WI38 (cell line): ENCODE measurements at regions not wholly inside any gene's neighbourhood (a gene's known extent, or its start where the extent isn't known, plus 50 kb on each side); places are given as distances from the start of the nearest gene placed in this dataset.

Source experiments
- H3K4me3 ChIP-seq: 2 replicates; pipeline ENCODE4 v1.5.1; 2011; ENCODE audit warnings: low read depth, mild to moderate bottlenecking, control low read depth, low read length
- TF ChIP-seq, protein P1 (sequence below): IDR thresholded peaks from 2 replicates; pipeline ENCODE4 v1.5.1; 2012; ENCODE audit warnings: low read depth, mild to moderate bottlenecking, control low read depth, low read length

DNA sequence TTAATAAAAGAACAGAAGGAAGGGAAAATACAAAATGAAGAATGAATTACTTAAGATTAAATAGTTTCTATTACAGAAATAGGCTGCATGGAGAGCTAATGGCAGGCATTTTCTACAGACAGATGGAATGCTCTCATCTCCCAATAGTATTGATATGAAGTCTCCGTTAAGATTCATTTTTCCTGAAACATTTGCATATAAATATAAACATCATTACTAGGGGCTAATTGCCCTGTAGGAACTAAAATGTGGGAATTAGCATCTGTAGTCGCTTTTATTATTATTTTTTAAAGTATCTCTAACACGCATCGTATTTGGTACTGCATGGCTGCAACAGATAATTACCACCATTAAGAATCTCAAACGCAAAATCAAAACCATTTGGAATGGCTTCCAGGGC, 2275.5 kb downstream of the MAT2B start:
- H3K4me3 ChIP-seq, result no peak overlapping the region
- TF ChIP-seq, protein P1, sequence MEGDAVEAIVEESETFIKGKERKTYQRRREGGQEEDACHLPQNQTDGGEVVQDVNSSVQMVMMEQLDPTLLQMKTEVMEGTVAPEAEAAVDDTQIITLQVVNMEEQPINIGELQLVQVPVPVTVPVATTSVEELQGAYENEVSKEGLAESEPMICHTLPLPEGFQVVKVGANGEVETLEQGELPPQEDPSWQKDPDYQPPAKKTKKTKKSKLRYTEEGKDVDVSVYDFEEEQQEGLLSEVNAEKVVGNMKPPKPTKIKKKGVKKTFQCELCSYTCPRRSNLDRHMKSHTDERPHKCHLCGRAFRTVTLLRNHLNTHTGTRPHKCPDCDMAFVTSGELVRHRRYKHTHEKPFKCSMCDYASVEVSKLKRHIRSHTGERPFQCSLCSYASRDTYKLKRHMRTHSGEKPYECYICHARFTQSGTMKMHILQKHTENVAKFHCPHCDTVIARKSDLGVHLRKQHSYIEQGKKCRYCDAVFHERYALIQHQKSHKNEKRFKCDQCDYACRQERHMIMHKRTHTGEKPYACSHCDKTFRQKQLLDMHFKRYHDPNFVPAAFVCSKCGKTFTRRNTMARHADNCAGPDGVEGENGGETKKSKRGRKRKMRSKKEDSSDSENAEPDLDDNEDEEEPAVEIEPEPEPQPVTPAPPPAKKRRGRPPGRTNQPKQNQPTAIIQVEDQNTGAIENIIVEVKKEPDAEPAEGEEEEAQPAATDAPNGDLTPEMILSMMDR, result no peak

DNA sequence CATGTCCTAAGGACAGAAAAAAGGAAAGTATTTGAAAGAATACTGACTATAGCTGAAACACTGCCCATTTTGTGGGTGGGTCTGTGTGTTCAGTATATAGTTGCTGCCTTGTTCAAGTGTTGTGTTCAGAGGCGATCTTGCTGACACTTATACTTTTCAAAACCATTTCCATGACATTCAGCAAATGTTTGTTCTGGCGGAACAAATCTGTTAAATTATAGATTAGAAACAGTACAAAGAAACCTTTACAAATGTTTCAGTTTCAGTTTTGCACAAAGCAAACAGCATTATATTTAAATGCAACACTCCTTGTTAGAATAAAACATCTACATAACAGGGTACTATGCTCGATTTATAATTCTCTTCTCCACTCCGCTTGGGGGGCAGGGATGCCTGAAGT, 2276.3 kb downstream of the MAT2B start:
- TF ChIP-seq, protein P1, result no peak
- H3K4me3 ChIP-seq, result no peak overlapping the region

DNA sequence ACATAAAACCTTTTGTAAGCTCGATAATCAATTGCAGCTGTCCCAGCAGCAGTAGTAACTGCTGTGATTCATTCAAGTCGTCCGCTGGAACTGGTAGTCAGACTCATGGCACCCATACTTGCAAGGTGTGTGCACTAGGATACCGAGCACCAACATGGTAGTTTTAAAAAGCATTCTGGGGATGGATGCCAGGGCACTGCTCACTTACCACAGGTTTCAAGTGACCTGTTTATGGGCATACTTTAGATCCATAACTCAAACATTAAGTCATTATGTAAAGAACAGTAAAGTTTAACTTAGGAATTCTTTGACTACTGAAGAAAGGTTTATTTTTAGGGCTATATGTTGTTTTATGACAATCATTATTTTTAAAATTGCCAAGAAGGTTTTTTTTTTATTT, 2277.6 kb downstream of the MAT2B start:
- TF ChIP-seq, protein P1, result no peak
- no peak overlapping the region for H3K4me3 ChIP-seq

DNA sequence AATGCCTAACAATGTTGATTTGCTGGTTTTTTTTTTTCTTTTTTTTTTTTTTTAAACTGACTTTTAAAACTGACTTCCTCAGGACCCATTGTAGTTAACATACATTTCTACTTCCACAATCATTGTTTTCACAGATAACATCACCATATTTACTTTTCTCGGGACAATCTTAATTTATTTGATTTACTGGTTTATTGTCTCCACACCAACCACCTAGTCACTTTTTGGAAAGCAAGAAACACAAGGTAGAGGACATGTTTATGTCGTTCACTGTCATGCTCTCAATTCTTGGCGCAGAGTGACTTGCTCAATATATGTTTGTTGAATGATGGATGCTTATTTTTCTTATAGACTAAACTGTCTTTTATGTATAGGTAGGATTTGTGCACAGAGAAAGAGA, 2280.7 kb downstream of the MAT2B start:
- TF ChIP-seq, protein P1, result no peak
- no peak overlapping the region for H3K4me3 ChIP-seq

DNA sequence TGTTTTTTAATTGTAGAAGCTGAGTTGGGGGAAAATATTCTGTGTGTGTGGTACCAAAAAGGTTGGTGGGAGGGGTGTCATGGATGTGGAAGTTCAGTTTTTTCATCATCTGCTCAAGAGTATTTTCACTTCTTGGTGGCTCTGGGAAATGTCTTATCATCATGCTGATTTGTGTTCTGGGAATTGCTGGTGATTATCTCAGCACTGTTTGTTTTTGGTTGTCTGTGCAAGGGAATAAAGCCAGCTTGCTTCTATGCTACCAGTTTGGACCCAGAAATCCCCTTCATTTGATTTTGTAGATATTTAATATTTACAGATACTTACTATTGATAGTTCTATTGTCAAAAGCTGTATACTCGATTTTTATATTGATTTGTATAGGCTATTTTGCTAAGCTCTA, 2289.7 kb downstream of the MAT2B start:
- no peak overlapping the region for H3K4me3 ChIP-seq
- TF ChIP-seq, protein P1, result no peak

DNA sequence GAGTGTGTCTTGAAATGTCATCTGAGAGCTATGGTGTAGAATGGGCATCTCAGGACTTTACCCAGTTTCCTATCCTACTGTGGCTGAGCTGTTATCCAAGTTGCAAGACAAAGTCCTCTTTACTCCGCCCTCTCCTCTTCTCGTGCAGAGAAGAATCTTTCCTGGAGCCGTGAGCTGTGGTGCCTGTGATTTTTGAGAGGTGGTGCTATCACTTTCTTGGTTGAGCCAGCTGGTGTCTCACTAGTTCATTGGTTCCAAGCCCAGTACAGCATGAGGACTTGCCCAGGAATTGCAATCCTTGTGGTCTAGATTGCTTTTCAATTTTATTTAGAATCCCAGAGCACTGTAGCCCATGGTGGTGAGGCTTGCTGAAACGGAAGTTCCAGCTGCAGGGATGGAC, 2300.3 kb downstream of the MAT2B start:
- H3K4me3 ChIP-seq, result no peak overlapping the region
- TF ChIP-seq, protein P1, result no peak

DNA sequence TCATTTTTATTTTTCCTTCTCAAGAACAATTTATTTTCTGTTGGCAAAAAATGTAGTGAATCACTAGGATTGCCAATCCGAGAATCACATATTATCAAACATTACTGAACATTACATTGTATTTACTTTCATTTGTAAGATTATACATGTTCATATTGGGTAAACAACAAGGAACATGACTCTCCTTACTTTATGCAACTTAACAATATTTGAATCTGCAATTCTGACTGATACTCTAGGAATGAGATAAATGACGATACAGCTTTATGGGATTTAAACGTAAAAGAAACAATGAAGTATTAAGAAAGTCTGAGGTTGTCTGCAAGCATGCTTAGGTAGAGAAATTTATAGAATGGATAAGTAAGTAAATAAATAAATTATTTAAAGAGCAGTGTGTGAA, 2302.9 kb downstream of the MAT2B start:
- no peak overlapping the region for H3K4me3 ChIP-seq
- TF ChIP-seq, protein P1, result no peak
